AG04450 (cell line): ENCODE measurements at regions not wholly inside any gene's neighbourhood (a gene's known extent, or its start where the extent isn't known, plus 50 kb on each side); places are given as distances from the start of the nearest gene placed in this dataset.
"Not testable (repeated sequence)": the region's sequence is repeated elsewhere in the genome, so short reads cannot be mapped to it uniquely, and the experiment has no call there.

Experiments used
- CTCF ChIA-PET: fragments of 300-600, 350-600 bp; formaldehyde crosslinking; extraction: SDS; loops from one replicate; lab custom pipeline; 2022; ENCODE audit warnings: antibody characterized with exemption, inconsistent platforms; lab: Charles Lee
- POLR2A ChIA-PET: fragments of 350-600 bp; formaldehyde crosslinking; extraction: SDS; loops from one replicate; lab custom pipeline; 2021; ENCODE audit warnings: antibody characterized with exemption, inconsistent platforms; lab: Yijun Ruan, JAX
- DNase-seq: peaks from one replicate; pipeline ENCODE4 v3.0.0-alpha.2; 2011; ENCODE audit warnings: low read depth, low spot score
- H3K27ac ChIP-seq: one replicate; pipeline ENCODE4 v1.5.1; 2012; ENCODE audit warnings: low read depth, low read length, control low read depth
- H3K27me3 ChIP-seq: one replicate; pipeline ENCODE4 v1.6.0; 2012; ENCODE audit warnings: low read length; ENCODE audit not compliant: control insufficient read depth, insufficient read depth
- H3K4me3 ChIP-seq: 2 replicates; pipeline ENCODE4 v1.5.1; 2011; ENCODE audit warnings: mild to moderate bottlenecking, low read depth, low read length, control low read depth
- H3K9me3 ChIP-seq: 2 replicates; pipeline ENCODE4 v1.5.1; 2012; ENCODE audit warnings: low read length; ENCODE audit not compliant: control insufficient read depth, insufficient read depth
- CTCF ChIP-seq: IDR thresholded peaks from 2 replicates; pipeline ENCODE4 v1.5.1; 2011; ENCODE audit warnings: low read depth, low read length, control low read depth, inconsistent platforms

GRCh38 chr4:100876546-100876945 is 358.7 kb upstream of the EMCN start:
- CTCF ChIA-PET = interaction anchor here (0.6 kb wide), 1 partner anchor 59 kb away, joined by 5 read pairs; no protein-coding TSS in a partner anchor
- H3K4me3 ChIP-seq = no peak overlapping the region
- POLR2A ChIA-PET = no interaction called here
- H3K27ac ChIP-seq = no peak overlapping the region
- H3K9me3 ChIP-seq = no peaks in the 10 kb centered on the region
- no peak for DNase-seq
- no peak for TF ChIP-seq CTCF
- no peaks in the 10 kb centered on the region for H3K27me3 ChIP-seq

GRCh38 chr4:100875296-100876068 is 357.7 kb upstream of the EMCN start:
- no peaks in the 10 kb centered on the region for H3K27me3 ChIP-seq
- no peak overlapping the region for H3K4me3 ChIP-seq
- no peak for TF ChIP-seq CTCF
- no peak overlapping the region for H3K27ac ChIP-seq
- ChIA-PET CTCF (no interaction called here), POLR2A (no interaction called here)
- H3K9me3 ChIP-seq = no peaks in the 10 kb centered on the region
- DNase-seq = no peak

- no peaks in the 10 kb centered on the region for H3K27me3 ChIP-seq
- no peaks in the 10 kb centered on the region for H3K9me3 ChIP-seq
- ChIA-PET CTCF (no interaction called here), POLR2A (no interaction called here)
- no peak for DNase-seq
- no peak overlapping the region for H3K27ac ChIP-seq
- H3K4me3 ChIP-seq = no peak overlapping the region
- no peak for TF ChIP-seq CTCF
Observed at GRCh38 chr4:100872811-100873210, 355.0 kb upstream of the EMCN start.

GRCh38 chr4:100870940-100871772 is 353.3 kb upstream of the EMCN start:
- Histone ChIP-seq H3K27me3 (no peaks in the 10 kb centered on the region), H3K27ac (no peak overlapping the region), H3K9me3 (no peaks in the 10 kb centered on the region), H3K4me3 (no peak overlapping the region)
- CTCF ChIA-PET = no interaction called here
- TF ChIP-seq CTCF = no peak
- no peak for DNase-seq
- POLR2A ChIA-PET = no interaction called here

GRCh38 chr4:100869276-100869675 is 351.5 kb upstream of the EMCN start:
- no peaks in the 10 kb centered on the region for H3K27me3 ChIP-seq
- TF ChIP-seq CTCF = no peak
- POLR2A ChIA-PET = no interaction called here
- no peaks in the 10 kb centered on the region for H3K9me3 ChIP-seq
- H3K27ac ChIP-seq = no peak overlapping the region
- CTCF ChIA-PET = no interaction called here
- H3K4me3 ChIP-seq = no peak overlapping the region
- DNase-seq = no peak

GRCh38 chr4:100868281-100868680 is 350.5 kb upstream of the EMCN start:
- H3K9me3 ChIP-seq, POLR2A ChIA-PET, H3K27ac ChIP-seq, H3K27me3 ChIP-seq, CTCF ChIA-PET, H3K4me3 ChIP-seq, DNase-seq: not testable (repeated sequence)
